Vagina (tissue), 2 donors: ENCODE measurements at regions not wholly inside any gene's neighbourhood (a gene's known extent, or its start where the extent isn't known, plus 50 kb on each side); places are given as distances from the start of the nearest gene placed in this dataset.

Experiments used
- POLR2A ChIP-seq, 2 donors: fragments of 450-650 bp; IDR thresholded peaks; one replicate each; pipeline ENCODE4 v1.6.1; 2017; ENCODE audit warnings: antibody characterized with exemption in 2 of 2, mild to moderate bottlenecking in 2 of 2, moderate library complexity in 2 of 2
- POLR2AphosphoS5 ChIP-seq, 2 donors: sonication (generic); formaldehyde crosslinking; IDR thresholded peaks; one replicate each; pipeline ENCODE4 v1.9.0; 2017; ENCODE audit warnings: antibody characterized with exemption in 2 of 2, mild to moderate bottlenecking in 2 of 2, low read depth in 1 of 2; ENCODE audit not compliant: insufficient read depth in 1 of 2
- TF ChIP-seq, protein P1 (sequence below), 3 experiments: fragments of 450-650 bp in 2 of 3; fragments of 200-600 bp in 1 of 3; sonication (generic) in 1 of 3; IDR thresholded peaks; one replicate each; pipeline ENCODE4 v1.5.1; 2017 to 2019; ENCODE audit warnings: antibody characterized with exemption in 3 of 3, mild to moderate bottlenecking in 2 of 3, moderate library complexity in 2 of 3

DNA sequence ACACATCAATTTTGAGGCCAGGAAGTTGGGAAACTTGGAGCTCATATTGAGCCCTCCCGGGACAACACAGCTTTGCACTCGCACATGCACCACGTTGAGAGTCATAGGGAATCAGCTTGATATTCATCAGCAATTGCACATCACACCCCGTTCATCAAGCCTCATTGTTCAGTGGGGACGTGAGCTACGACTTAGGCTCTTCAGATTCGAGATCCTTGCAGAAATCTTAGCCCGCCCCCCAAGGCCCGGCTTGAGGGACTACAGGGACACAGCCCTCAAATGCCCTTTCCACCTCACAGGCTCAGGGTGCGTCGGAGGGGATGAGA, 93.0 kb upstream of the MAFB start:
- TF ChIP-seq, protein P1, sequence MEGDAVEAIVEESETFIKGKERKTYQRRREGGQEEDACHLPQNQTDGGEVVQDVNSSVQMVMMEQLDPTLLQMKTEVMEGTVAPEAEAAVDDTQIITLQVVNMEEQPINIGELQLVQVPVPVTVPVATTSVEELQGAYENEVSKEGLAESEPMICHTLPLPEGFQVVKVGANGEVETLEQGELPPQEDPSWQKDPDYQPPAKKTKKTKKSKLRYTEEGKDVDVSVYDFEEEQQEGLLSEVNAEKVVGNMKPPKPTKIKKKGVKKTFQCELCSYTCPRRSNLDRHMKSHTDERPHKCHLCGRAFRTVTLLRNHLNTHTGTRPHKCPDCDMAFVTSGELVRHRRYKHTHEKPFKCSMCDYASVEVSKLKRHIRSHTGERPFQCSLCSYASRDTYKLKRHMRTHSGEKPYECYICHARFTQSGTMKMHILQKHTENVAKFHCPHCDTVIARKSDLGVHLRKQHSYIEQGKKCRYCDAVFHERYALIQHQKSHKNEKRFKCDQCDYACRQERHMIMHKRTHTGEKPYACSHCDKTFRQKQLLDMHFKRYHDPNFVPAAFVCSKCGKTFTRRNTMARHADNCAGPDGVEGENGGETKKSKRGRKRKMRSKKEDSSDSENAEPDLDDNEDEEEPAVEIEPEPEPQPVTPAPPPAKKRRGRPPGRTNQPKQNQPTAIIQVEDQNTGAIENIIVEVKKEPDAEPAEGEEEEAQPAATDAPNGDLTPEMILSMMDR (IDR thresholded peaks at IDR 0.05), result no peak
- TF ChIP-seq POLR2AphosphoS5 (IDR thresholded peaks at IDR 0.05; ENCODE audit: insufficient read depth in 1 of 2, low read depth in 1 of 2) (no peak), POLR2A (IDR thresholded peaks at IDR 0.05) (no peak)
